Fibroblast of lung (primary cell): ENCODE measurements at regions not wholly inside any gene's neighbourhood (a gene's known extent, or its start where the extent isn't known, plus 50 kb on each side); places are given as distances from the start of the nearest gene placed in this dataset.

Experiments
- EZH2 ChIP-seq: IDR thresholded peaks from 2 replicates; pipeline ENCODE4 v1.5.1; 2012; ENCODE audit warnings: low read length, control low read depth, mild to moderate bottlenecking; ENCODE audit errors: missing control alignments
- TF ChIP-seq, protein P1 (sequence below), 2 donors: IDR thresholded peaks in 1 of 2; conservative IDR thresholded peaks in 1 of 2; 1 replicate in 1 of 2; 2 replicates in 1 of 2; pipeline ENCODE4 v1.5.1; 2011 to 2012; ENCODE audit warnings: low read length in 2 of 2, control low read depth in 1 of 2, inconsistent platforms in 1 of 2, low read depth in 1 of 2, mild to moderate bottlenecking in 1 of 2

GRCh38 chr16:13348416-13348815, 447.0 kb downstream of the SHISA9 start:
- TF ChIP-seq, protein P1, sequence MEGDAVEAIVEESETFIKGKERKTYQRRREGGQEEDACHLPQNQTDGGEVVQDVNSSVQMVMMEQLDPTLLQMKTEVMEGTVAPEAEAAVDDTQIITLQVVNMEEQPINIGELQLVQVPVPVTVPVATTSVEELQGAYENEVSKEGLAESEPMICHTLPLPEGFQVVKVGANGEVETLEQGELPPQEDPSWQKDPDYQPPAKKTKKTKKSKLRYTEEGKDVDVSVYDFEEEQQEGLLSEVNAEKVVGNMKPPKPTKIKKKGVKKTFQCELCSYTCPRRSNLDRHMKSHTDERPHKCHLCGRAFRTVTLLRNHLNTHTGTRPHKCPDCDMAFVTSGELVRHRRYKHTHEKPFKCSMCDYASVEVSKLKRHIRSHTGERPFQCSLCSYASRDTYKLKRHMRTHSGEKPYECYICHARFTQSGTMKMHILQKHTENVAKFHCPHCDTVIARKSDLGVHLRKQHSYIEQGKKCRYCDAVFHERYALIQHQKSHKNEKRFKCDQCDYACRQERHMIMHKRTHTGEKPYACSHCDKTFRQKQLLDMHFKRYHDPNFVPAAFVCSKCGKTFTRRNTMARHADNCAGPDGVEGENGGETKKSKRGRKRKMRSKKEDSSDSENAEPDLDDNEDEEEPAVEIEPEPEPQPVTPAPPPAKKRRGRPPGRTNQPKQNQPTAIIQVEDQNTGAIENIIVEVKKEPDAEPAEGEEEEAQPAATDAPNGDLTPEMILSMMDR (conservative IDR thresholded peaks at IDR 0.05 in 1 of 2, IDR thresholded peaks at IDR 0.05 in 1 of 2; ENCODE audit: low read depth in 1 of 2, low read length in 2 of 2) = no peak
- TF ChIP-seq EZH2 = no peak
